ENCODE measurements at regions not wholly inside any gene's neighbourhood (a gene's known extent, or its start where the extent isn't known, plus 50 kb on each side); places are given as distances from the start of the nearest gene placed in this dataset.

- TF ChIP-seq CTCF (conservative IDR thresholded peaks at IDR 0.05; ENCODE audit: low read depth, low read length), result peak; percentile 51
- DNase-seq (ENCODE audit: low read depth), result no peak
- H3K4me3 ChIP-seq (ENCODE audit: low read depth, low read length), result no peak overlapping the region
These were observed 74.8 kb upstream of the FAM98A start for GRCh38 chr2:33673937-33674336.

- no peak for DNase-seq (ENCODE audit: low read depth)
These were observed 73.8 kb upstream of the FAM98A start for GRCh38 chr2:33672896-33673295.

GRCh38 chr2:33672389-33672788 lies 73.3 kb upstream of the FAM98A start:
- TF ChIP-seq CTCF (conservative IDR thresholded peaks at IDR 0.05; ENCODE audit: low read depth, low read length), result no peak
- DNase-seq (ENCODE audit: low read depth), result no peak
- no peak overlapping the region for H3K4me3 ChIP-seq (ENCODE audit: low read depth, low read length)

More at GRCh38 chr2:33672896-33673295, 73.8 kb upstream of the FAM98A start:
- H3K4me3 ChIP-seq (ENCODE audit: low read depth, low read length), result no peak overlapping the region
- TF ChIP-seq CTCF (conservative IDR thresholded peaks at IDR 0.05; ENCODE audit: low read depth, low read length), result no peak

GRCh38 chr2:33671198-33671597 lies 72.1 kb upstream of the FAM98A start:
- no peak overlapping the region for H3K4me3 ChIP-seq (ENCODE audit: low read depth, low read length)
- TF ChIP-seq CTCF (conservative IDR thresholded peaks at IDR 0.05; ENCODE audit: low read depth, low read length), result no peak
- DNase-seq (ENCODE audit: low read depth), result no peak

GRCh38 chr2:33670392-33670937 lies 71.4 kb upstream of the FAM98A start:
- no peak overlapping the region for H3K4me3 ChIP-seq (ENCODE audit: low read depth, low read length)
- DNase-seq (ENCODE audit: low read depth), result no peak
- TF ChIP-seq CTCF (conservative IDR thresholded peaks at IDR 0.05; ENCODE audit: low read depth, low read length), result peak; percentile 35

- TF ChIP-seq CTCF (conservative IDR thresholded peaks at IDR 0.05; ENCODE audit: low read depth, low read length), result peak; percentile 40
- H3K4me3 ChIP-seq (ENCODE audit: low read depth, low read length), result no peak overlapping the region
- no peak for DNase-seq (ENCODE audit: low read depth)
These were observed 67.8 kb upstream of the FAM98A start for GRCh38 chr2:33666879-33667278.

GRCh38 chr2:33665039-33665438 lies 65.9 kb upstream of the FAM98A start:
- H3K4me3 ChIP-seq (ENCODE audit: low read depth, low read length), result no peak overlapping the region
- TF ChIP-seq CTCF (conservative IDR thresholded peaks at IDR 0.05; ENCODE audit: low read depth, low read length), result no peak
- DNase-seq (ENCODE audit: low read depth), result no peak
